ENCODE measurements at regions not wholly inside any gene's neighbourhood (a gene's known extent, or its start where the extent isn't known, plus 50 kb on each side); places are given as distances from the start of the nearest gene placed in this dataset.

DNA sequence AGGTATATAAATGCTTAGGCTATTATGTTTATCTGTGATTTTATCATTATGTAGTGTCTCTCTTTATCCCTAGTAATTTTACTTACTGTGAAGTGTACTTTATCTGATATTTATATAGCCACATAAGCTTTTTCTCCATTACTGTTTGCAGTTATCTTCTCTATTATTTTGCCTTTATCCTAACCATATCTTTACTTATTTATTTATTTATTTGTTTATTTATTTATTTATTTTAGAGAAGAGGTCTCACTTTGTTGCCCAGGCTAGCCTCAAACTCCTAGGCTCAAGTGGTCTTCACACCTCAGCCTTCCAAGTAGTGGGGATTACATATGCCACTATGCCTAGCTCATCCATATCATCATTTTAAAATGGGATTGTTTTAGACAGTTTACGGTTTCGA lies 331.8 kb downstream of the C7orf25 start:
- no peaks in the 10 kb centered on the region for H3K36me3 ChIP-seq (ENCODE audit: low read depth, missing control alignments)
- no peaks in the 10 kb centered on the region for H3K4me1 ChIP-seq
- intact Hi-C loops (cut with DNase I; ENCODE audit: low total_unique reads) = no loop called here
- no peaks in the 10 kb centered on the region for H3K27me3 ChIP-seq
- DNase-seq = no peak
- H3K27ac ChIP-seq = no peak overlapping the region
- WGBS, 2 donors = 91 to 100% methylated on average over 2 of the region's 2 CpGs
- TF ChIP-seq, protein P1, sequence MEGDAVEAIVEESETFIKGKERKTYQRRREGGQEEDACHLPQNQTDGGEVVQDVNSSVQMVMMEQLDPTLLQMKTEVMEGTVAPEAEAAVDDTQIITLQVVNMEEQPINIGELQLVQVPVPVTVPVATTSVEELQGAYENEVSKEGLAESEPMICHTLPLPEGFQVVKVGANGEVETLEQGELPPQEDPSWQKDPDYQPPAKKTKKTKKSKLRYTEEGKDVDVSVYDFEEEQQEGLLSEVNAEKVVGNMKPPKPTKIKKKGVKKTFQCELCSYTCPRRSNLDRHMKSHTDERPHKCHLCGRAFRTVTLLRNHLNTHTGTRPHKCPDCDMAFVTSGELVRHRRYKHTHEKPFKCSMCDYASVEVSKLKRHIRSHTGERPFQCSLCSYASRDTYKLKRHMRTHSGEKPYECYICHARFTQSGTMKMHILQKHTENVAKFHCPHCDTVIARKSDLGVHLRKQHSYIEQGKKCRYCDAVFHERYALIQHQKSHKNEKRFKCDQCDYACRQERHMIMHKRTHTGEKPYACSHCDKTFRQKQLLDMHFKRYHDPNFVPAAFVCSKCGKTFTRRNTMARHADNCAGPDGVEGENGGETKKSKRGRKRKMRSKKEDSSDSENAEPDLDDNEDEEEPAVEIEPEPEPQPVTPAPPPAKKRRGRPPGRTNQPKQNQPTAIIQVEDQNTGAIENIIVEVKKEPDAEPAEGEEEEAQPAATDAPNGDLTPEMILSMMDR (IDR thresholded peaks at IDR 0.05) = no peak
- TF ChIP-seq POLR2A (IDR thresholded peaks at IDR 0.05) = no peak
- no peak overlapping the region for H3K4me3 ChIP-seq
- no peaks in the 10 kb centered on the region for H3K9me3 ChIP-seq

DNA sequence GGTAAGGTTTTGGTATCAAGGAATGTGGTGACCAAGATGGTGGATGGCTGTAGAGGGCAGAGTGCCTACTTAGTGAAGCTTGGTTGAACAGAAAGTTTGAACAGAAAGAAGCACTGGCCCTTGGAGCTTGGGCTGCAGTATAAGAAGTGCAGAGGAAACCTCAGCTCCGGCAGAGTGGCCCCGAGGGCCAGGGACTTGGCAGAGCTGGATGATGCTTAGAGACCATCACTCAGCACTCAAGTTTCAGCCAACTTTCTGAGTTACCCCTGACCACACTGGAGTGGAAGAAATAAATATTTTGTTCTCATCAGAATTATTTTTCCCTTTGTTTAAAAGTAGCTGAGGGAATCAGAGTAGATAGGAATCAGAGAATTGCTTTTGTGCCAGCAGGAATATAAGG lies 336.7 kb downstream of the C7orf25 start:
- no peak overlapping the region for H3K27ac ChIP-seq
- intact Hi-C loops (cut with DNase I; ENCODE audit: low total_unique reads) = no loop called here
- H3K4me1 ChIP-seq = no peaks in the 10 kb centered on the region
- no peaks in the 10 kb centered on the region for H3K36me3 ChIP-seq (ENCODE audit: low read depth, missing control alignments)
- no peaks in the 10 kb centered on the region for H3K27me3 ChIP-seq
- WGBS, 2 donors = 72 to 85% methylated on average over 2 of the region's 2 CpGs
- TF ChIP-seq POLR2A (IDR thresholded peaks at IDR 0.05) = no peak
- TF ChIP-seq, protein P1 (IDR thresholded peaks at IDR 0.05) = no peak
- no peak overlapping the region for H3K4me3 ChIP-seq
- H3K9me3 ChIP-seq = no peaks in the 10 kb centered on the region
- DNase-seq = no peak

DNA sequence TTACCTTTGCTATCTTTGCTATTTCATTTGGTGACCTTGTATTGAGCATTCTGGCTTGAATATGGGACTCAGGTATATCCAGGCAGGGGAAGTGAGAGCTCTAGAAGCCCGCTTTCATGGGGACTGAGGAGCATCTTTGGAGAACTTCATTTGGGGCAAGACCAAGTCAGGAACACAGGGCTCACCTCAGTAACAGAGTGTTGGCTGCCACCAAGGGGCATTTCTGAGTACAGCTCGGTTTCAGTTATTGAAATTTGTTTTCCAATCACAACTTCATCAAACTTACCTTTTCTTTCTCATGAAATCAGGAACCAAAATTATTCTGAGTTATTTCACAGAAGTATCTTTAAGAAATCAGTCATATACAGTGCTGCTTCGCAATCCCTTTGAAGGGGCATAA lies 337.2 kb downstream of the C7orf25 start:
- intact Hi-C loops (cut with DNase I; ENCODE audit: low total_unique reads) = no loop called here
- Histone ChIP-seq H3K4me3 (no peak overlapping the region), H3K27ac (no peak overlapping the region), H3K4me1 (no peaks in the 10 kb centered on the region), H3K9me3 (no peaks in the 10 kb centered on the region), H3K27me3 (no peaks in the 10 kb centered on the region), H3K36me3 (ENCODE audit: low read depth, missing control alignments) (no peaks in the 10 kb centered on the region)
- TF ChIP-seq, protein P1 (IDR thresholded peaks at IDR 0.05) = no peak
- no peak for TF ChIP-seq POLR2A (IDR thresholded peaks at IDR 0.05)
- 91 to 92% methylated on average over 3 of the region's 3 CpGs for WGBS, 2 donors
- no peak for DNase-seq

DNA sequence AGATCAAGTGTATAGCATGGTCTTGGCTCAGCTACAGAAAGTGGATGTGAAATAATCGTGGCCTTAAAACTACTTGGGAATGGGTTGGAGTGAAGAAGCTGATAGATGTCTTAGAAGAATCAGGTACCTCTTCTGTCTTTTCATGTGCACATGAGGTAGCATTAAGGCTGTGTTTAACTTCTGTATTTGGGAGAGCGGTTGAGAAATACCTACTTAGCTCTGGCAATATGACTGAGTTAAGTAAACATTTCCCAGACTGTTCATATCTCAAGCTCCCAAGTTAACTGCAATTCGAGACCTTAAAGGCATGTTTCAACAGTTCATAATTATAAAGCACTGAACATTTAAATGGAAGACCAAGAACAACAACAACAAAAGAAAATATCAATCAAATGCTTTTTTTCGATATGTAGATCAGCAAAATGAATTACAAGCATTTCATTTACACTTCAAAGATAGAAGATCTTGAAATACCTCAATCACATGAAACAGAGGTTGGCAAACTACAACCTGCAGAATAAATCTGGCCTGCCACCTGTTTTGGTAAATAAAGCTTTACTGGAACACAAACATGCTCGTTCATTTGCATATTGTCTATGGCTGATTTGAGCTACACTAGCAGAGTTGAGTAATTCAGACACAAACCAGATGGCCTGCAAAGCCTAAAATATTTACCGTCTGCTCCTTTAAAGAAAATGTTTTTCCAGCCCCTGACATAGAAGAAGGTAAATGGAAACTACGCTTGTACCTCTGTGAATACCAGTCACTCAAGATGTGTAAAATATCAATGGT lies 337.1 kb upstream of the GLI3 start:
- H3K4me1 ChIP-seq = no peaks in the 10 kb centered on the region
- intact Hi-C loops (cut with DNase I; ENCODE audit: low total_unique reads) = no loop called here

More for the DNA sequence above, 337.1 kb upstream of the GLI3 start:
- Histone ChIP-seq H3K9me3 (no peaks in the 10 kb centered on the region), H3K4me3 (no peak overlapping the region), H3K27me3 (no peaks in the 10 kb centered on the region), H3K27ac (no peak overlapping the region), H3K36me3 (ENCODE audit: low read depth, missing control alignments) (no peaks in the 10 kb centered on the region)
- WGBS, 2 donors = 72 to 75% methylated on average over 7 of the region's 7 CpGs
- no peak for TF ChIP-seq POLR2A (IDR thresholded peaks at IDR 0.05)
- TF ChIP-seq, protein P1 (IDR thresholded peaks at IDR 0.05) = no peak
- no peak for DNase-seq
